Ishikawa (cell line): ENCODE measurements at regions not wholly inside any gene's neighbourhood (a gene's known extent, or its start where the extent isn't known, plus 50 kb on each side); places are given as distances from the start of the nearest gene placed in this dataset.

ENCODE experiments used
- MAX ChIP-seq: IDR thresholded peaks from 2 replicates; pipeline ENCODE4 v1.6.1; 2012
- TCF12 ChIP-seq: IDR thresholded peaks from 2 replicates; pipeline ENCODE4 v1.6.1; 2012; ENCODE audit warnings: low read depth

GRCh38 chr2:223508372-223508771 lies 93.8 kb downstream of the SCG2 start:
- TF ChIP-seq TCF12 (no peak), MAX (no peak)
